ENCODE measurements at regions not wholly inside any gene's neighbourhood (a gene's known extent, or its start where the extent isn't known, plus 50 kb on each side); places are given as distances from the start of the nearest gene placed in this dataset.

- no peak for DNase-seq
These were observed 311.6 kb downstream of the KCNRG start for GRCh38 chr13:50326811-50327210.

GRCh38 chr13:50334115-50334778, 319.0 kb downstream of the KCNRG start:
- DNase-seq, result no peak

DNA sequence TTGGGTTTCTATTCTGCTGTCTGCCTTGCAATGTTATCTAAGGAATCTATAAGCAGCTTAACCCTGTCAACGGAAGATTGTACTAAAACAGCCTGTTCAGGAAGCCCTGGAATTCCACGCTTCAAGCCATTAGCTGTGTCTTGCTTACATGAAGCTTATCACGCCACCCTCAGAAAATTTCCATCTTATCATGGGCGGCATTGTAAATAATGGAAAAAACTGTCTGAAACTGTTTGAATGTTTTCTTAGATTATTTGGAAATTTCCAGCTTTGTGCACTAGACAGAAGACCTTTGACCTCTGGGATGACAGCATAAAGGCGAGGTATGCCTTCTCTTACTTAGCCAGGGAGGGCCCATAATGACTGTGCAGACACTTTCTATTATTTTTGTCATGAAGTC, 319.7 kb downstream of the KCNRG start:
- no peak for DNase-seq

DNA sequence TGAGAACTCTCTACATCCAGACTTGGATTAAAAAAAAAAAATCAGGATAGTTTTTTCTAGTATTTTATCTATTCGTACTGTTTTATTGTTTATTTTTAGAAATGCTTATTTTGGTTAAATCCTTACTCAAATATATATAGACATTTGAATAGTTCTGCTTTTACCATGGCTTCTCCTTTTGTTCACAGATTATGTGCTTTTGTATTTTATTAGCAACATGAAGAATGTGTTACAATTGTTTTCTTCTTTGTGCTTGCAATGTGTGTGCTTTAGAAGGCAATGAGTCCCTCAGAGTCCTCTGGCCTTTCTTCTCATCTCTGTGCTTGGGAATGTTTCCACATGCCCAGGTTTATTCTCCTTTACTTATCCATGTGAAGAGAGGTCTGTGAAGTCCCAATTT, 324.0 kb downstream of the KCNRG start:
- DNase-seq, result no peak

DNA sequence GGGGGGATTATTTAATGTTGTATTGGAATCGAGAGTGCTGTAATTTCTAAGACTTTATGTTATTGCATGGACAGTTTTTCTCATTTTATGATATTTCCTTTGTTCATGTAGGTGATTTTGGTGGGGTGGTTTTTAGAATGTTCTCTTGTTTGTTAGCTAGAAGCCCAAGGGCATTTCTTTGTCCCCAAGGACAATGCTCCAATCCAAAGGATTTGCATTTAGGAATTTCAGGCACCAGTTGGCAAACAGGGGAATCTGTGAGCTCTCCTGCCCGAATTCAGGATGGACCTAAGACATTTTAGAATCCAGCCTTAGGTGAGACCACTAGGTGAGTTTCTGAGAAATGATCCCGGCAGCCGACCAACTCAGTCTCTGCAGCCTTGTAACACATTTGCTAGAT, 324.9 kb downstream of the KCNRG start:
- DNase-seq, result no peak

- DNase-seq, result no peak
These were observed 325.5 kb downstream of the KCNRG start for GRCh38 chr13:50340551-50341287.

- no peak for DNase-seq
These were observed 326.3 kb downstream of the KCNRG start for GRCh38 chr13:50341526-50341925.

- DNase-seq, result no peak
These were observed 329.5 kb downstream of the KCNRG start for GRCh38 chr13:50344717-50345116.

GRCh38 chr13:50345804-50346203, 330.6 kb downstream of the KCNRG start:
- DNase-seq, result no peak

DNA sequence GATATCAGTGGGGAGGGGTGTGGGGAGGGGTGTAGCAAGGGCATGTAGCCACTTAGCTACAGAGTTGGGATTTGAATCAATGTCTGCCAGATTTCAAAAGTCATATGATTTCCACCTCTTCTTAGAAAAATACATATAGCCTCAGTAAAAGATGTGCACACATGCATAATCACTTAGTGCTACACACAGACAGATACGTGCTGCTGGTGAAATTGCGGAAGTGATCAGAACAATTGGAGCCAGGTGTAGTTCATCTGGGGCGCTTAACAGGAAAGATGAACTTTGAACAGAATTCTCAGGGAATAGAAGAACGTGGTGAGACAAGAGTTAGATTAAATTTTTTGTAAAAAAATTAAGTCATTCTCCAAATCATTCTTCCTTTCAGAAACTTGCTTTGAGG, 333.1 kb downstream of the KCNRG start:
- no peak for DNase-seq

DNA sequence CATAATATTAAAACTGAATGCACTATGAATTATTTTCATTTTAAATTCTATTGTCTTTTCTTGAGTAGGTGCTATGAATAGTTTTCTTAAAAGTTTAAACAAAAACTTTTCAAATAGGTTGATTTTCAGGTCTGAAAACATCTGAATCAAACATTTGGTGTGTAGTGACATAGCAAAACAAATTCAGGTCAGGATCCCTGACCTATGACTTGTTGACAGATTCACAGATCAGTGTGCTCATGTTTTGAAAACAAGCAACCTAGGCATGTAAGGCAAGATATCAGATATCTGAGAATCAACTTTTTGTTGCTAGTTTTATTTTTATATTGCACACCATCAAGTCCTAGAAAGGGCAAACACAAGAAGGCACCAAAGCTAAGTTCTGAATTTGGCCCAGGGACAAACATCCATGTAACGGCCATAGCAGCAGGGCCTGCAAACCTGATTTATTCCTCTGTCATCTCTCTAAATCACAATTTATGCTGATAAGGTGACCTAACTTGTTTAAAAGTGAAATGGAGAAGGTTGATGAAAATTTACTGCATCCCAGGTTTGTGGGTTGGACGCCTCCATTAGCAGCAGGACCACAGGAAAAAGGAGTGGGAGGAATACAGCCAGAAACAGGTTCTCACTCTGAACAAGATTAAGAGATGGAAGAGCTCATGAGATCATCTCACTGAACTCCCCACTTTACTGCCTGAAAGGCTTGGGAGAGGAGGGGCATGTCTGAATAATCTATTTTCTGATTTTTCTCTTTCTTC, 337.7 kb downstream of the KCNRG start:
- no peak for DNase-seq

- DNase-seq, result no peak
These were observed 338.6 kb downstream of the KCNRG start for GRCh38 chr13:50353651-50354415.

- DNase-seq, result no peak
These were observed 340.6 kb downstream of the KCNRG start for GRCh38 chr13:50355797-50356196.

DNA sequence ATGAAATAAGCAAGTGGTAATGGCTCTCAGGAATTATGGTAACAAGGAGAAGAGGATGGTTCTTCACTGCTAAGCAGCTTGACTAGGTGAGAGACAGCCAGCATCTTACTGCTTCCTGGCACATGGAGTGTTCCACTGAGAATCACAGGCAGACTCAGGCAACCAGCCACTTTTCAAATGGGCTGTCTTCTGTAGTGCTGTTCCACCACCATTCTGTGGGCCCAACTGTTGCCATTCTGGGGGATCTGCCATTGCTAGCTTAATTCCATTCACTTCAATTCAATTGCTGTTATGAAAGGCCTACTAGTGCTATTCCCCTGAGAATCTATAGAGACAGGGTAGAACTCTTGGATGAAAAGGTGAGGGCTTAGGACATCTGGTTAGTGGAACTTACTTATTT, 341.9 kb downstream of the KCNRG start:
- DNase-seq, result no peak

DNA sequence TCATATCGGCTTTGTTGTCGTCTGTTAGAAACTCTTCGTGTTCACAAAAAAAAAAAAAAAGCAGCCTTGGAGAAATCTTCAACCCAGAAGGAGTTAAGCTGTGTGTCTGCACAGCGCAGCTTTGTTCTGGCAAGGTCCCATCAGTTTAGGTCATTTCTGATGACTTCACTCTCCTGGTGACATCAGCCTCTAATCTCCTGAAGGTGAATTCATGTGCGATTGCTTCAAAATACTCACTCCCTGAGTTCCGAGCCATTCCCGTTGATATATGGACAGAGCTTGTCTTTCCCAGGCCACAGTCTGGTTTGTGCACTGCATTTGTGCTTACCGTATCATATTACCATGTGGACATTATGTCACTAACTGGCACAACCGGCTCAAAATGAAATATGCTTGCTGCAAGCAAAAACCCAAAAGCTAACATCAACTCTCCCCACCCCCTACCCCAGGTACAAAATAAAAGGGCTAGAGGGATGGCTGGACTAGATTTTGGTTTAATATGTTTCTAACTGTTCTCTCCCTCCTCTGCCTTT, 342.4 kb downstream of the KCNRG start:
- DNase-seq, result peak in 1 of 2 experiments; percentile 28

DNA sequence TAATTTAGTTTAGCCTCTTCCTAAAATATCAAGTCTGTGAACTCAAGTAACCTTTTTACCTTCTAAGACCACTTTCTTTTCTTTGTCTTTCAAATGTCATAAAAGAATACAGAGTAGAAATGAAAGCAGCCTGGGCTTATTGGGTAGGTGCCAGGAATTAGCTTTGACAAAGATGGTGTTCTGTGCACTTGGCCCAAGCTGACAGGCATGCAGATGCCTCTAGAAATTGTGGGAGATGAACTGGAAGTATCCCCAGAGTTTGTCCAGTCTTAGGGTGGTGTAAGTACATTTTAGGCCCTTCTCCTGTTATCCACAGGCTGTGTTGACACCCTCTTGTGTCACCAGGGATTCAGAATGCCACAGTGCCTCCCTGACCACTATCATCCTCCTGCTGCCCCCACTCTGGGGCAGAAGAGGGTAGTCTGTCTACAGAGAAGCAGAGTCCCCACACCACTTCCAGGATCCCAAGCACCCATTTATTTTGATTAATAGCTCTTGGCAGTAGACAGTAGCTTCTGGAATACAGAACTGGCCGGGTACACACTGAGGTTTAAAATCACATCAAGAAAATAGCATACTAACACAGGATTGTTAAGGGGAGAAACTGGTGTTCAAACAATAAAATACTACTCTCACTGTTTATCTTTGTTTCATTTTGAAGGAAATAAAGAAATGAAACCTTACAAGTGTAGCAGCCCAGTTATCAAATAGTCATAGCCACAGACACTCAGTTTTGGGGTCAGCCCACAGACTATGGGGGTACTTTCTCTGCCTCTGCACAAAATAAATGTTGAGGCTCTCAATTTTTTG, 343.2 kb downstream of the KCNRG start:
- DNase-seq, result no peak

DNA sequence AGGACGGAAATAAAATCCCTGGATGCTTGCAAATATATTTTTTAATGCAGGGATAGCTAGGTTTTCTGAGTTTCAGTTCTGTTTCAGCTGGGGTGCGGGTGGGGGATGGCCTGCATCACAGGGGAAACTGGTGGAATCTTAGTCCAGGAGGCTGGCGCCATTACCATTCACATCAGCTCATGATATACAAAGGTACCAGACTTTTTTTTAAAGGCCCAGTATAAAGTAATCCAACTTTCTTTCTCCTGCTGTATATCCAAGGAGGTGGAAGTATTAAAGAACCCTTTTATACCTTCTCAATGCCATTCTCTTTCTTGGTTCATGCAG, 343.8 kb downstream of the KCNRG start:
- no peak for DNase-seq

GRCh38 chr13:50359779-50360178, 344.5 kb downstream of the KCNRG start:
- no peak for DNase-seq

- DNase-seq, result no peak
These were observed 345.4 kb downstream of the KCNRG start for GRCh38 chr13:50360637-50361036.

- DNase-seq, result no peak
These were observed 346.0 kb downstream of the KCNRG start for GRCh38 chr13:50361282-50361681.

DNA sequence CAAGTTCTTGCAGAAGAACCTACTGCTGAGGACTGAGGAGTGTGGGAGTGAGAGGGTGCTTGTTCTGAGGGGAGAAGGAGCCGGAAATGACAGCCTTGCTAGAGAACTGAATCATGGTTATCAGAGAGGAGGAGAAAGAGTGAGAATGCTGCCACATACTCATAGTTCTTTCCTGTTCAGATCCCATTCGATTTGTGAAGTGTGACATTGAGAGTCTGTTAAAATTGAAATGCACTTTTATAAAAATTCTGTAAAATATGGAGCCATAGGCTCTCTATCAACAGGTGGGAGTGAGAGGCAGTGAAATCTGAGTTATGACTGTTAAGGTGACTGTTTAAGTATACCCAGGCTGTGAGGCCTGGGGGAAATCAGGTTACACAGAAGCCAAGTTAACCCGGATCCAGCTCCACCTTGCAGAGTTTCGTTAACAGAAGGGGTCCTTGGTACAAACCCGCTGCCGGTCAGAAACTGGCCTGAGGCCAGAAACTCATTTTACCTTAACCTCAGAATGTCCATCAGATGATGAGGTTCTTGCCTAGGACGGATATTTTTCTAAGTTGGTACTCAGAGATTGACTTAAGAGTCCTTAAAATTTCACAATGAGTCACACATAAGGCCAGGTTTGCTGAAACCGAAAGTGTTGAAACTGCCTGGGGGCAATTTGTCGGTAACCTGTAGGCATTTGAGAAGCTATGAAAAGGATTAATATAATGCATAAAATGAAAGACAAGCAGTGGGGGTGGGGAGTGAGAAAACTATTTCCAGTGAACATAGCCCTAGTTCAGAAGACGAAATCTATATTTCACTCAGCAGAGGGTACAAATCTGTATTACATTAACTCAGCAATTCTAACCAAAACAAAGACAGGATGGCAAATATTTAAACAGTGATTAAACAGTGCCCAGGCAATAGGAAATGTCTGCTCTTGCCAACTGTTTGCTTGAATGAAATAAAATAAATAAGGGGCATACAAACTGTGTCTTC, 350.5 kb downstream of the KCNRG start:
- DNase-seq, result peak in 1 of 2 experiments; percentile 34

Data from NCI-H1930 (cell line).